Left kidney (tissue), 1 donor: ENCODE measurements at regions not wholly inside any gene's neighbourhood (a gene's known extent, or its start where the extent isn't known, plus 50 kb on each side); places are given as distances from the start of the nearest gene placed in this dataset.

Experiments used
- DNase-seq: peaks from one replicate; pipeline ENCODE4 v3.0.0-alpha.2; 2013

DNA sequence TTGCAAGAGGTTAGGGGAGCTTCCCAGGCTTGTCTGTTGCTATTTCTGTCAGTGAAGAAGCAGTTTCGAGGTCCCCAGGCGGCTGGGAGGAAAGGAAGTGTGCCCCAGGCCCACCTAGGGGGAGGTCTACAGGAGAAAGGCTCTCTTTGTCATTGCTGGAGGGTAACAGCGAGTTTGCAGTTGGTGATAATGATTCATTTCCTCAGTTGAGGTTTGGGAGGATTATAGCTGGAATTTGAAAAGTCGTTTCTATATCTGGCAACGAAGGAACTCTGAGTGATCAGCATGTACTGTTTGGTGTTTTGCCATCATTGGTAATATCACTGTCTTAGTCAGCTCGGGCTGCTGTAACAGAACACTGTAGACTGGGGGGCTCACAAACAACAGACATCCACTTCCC is 65.5 kb upstream of the UBE3A start:
- no peak for DNase-seq

DNA sequence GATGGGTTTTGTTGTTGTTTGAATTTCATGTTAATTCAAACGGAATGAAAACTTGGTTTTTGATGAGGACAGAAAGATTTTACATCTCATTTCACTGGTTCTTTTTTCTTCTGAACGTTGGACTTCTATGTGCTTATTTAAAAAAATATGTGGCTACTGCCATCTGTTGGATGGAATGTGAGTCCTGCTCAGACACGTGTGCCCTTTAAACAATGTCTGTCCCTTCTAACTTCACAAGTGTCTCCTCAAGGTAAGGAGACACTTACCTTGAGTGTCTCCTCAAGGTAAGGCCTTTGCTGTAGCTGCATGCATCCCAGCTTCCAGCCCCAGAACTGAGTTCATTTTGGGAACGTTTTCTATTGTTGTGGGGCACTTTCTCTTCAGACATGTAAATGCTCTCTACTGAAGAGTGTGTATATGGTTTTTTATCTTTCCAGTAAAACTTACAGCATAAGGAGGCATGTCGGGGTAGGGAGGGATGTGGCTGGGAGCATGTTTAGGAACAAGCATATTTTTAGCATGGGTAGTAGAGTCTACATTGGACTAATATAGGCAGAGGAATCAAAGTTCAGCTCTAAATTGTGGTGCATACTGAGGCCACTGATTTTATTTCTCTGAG is 63.1 kb upstream of the UBE3A start:
- peak; percentile 41 for DNase-seq

DNA sequence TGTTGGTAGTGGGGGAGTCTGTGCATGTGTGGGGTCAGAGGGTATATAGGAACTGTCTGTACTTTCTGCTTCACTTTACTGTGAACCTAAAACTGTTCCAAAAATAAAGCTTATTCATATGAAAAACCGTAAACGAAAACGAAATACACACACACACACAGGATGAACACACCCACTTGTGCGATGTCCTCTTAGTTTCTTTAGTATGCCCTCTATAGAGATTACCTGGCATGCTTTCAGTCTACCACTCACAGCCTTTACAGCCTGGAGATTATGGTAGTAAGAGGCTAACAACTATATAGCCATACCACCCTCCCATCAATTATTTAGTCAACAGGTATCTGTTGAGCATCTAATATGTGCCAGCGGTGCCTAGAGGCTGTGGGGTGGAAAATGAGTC is 60.0 kb upstream of the UBE3A start:
- no peak for DNase-seq

DNA sequence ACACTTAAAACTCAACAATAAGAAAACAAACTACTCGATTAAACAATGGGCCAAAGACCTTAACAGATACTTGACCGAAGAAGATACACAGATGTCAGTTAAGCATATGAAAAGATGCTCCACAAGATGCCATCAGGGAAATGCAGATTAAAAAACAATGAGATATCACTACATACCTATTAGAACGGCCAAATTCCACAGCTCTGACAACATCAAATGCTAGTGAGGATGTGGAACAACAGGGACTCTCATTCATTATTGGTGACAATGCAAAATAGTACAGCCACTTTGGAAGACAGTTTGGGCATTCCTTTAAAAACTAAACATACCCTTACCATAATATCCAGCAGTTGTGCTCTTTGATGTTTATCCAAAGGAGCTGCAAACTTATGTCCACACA is 59.1 kb upstream of the UBE3A start:
- no peak for DNase-seq

DNA sequence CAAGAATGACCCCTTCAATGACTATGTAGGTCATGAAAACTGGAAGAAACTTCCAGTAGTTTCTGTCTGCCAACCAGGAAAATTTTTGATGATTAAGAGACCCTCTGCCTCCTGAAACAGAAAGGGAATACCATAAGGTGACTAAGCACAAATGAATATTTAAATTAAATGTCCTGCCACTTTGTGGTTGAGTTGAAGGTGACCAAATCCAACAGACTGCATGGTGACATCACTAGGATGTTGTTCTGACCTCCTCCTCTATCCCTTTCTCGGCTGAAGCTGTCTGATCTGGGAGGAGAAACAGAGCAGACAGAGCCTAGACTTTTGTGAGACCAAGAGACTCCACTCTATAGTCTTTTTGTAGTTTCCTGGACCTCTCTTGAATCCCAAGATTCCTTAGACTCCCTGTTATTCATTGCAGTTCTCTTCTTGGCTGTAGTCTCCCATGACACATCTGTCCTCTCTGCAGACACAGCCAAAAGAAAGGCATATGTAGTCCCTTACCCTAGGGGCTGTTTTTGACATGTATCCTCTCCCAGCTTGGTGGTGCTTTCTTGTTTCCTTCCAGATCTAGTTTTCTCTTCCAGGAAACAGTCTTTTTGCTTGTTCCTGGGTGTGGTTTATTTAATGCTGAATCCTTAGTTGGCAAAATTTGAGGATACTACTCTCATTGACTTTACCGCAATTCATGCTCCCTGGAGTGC is 55.2 kb upstream of the UBE3A start:
- no peak for DNase-seq

DNA sequence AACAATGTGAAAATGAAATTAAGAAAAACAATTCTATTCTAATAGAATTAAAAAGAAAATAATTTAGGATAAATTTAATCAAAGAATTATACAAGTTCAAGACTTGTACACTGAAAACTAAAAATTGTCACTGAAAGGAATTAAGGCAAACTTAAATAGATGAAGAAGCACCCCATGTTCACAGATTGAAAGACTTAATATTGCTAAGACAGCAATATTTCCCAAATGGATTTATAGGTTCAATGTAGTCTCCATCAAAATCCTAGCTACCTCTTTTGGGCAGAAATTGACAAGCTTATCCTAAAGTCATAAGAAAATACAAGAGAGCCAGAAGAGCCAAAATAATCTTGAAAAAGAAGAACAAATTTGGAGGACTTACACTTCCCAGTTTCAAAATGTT is 53.5 kb upstream of the UBE3A start:
- no peak for DNase-seq
